GM18502 (cell line): ENCODE measurements at regions not wholly inside any gene's neighbourhood (a gene's known extent, or its start where the extent isn't known, plus 50 kb on each side); places are given as distances from the start of the nearest gene placed in this dataset.

Source experiments
- ATAC-seq: cut with Tn5 transposase; IDR thresholded peaks from one replicate; pipeline ENCODE4 v1.9.1; 2021; ENCODE audit warnings: mild to moderate bottlenecking; ENCODE audit not compliant: unreplicated experiment, poor library complexity

- no peak for ATAC-seq
These were observed 509.9 kb upstream of the ZNF608 start for GRCh38 chr5:125256296-125256695.

DNA sequence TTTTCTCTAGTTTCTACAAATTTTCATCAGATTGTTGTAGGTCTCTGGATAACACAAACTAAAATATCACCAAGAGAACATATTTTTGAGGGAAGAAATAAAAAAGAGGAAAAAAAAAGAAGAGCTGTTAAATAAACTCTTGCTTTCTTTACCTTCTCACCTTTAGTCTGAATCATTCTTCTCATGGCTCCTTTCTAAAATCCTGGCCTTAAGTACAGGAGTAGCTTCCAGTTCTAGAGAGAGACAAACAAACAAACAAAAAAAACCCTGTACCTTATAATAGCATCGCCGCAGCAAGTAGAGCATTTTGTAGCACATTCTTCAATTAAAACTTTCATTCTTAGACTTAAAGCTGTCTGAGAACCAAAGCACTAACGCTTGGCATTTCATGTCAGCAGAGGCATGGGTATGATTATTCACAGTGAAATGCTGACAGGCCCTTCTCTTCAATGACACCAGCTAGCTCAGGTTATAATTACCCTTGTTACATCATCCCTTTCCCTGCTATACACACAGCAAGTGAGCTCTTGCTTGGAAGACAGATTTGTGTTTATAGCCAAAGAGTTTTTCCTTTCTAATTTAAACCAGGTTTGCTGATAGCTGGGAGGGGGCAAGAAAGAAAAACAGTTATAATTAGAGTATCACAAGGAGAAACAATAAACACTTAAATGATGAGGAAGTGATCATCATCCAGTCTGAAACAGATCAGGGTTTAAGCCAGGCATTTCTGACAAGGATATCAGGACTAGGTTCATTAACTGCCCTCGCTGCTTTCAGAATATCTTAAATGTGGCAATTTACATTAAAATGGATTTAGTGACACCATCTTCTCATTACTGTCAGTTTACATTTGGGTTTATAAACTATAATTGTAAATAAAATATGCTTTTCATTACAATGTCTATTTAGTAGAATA is 510.9 kb upstream of the ZNF608 start:
- ATAC-seq: no peak

GRCh38 chr5:125257997-125258396 is 511.6 kb upstream of the ZNF608 start:
- peak; percentile 75 for ATAC-seq

GRCh38 chr5:125258615-125259014 is 512.2 kb upstream of the ZNF608 start:
- ATAC-seq: no peak

DNA sequence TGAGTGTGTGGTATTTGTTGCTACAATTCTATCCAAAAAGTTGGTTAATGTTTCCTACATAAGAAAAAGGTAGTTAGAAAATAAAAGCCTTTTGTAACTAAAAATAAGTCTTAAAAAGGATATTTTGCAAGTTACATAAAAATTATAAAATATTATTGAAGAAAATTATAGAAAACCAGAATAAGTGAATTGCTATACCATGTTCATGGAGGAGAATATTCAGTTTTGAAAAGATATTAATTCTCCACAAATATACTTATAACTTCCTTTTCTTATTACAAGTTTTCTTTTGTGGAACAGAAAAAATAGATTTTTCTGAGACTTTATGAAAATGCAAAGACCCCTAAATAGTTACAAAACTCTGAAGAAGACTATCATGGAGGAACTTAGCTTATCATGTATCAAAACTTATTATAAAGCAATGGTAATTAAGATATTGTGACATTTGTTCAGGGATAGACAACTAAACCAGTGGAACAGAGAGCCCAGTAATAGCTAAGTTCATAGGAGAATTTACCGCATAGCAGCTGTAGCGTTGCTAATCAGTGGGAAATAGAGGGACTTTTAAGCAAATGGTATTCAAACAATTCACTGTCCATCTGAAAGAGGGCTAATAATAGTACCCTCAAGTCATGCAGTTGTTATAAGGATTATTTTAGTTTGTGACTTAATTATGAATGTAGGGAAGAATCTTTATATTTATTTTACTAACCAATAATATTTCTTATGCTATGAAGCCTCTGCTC is 515.2 kb upstream of the ZNF608 start:
- no peak for ATAC-seq

GRCh38 chr5:125262782-125263181 is 516.3 kb upstream of the ZNF608 start:
- ATAC-seq: no peak

- no peak for ATAC-seq
These were observed 516.9 kb upstream of the ZNF608 start for GRCh38 chr5:125263356-125263755.

- ATAC-seq: no peak
These were observed 519.7 kb upstream of the ZNF608 start for GRCh38 chr5:125266106-125266505.

DNA sequence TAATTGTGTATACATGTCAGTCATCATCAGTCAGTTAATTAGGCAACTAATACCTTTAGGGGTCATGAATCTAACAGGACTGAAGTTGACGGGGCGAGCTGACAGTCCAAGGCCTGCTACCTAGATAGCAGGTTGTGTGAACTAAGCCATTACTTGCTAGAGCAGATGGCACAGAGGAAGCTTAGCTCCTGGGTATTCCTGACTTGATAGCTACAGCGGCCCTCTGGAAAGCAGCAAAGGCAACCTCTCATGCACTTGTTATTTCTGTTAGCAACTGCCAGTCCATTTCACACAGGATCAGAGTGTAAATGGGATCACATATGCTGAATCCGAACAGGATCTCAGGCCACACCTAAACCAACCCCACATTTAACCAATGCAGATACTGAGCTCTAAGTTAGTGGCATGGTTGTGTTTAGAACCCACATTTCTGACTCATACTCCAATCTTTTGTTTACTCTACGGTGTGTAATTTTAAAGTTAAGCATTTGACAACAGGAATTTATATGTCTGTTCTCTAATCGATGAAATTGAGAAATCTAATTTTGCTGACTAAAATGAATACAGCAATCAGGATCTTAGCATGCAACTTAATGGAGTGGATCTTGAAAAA is 521.3 kb upstream of the ZNF608 start:
- no peak for ATAC-seq

DNA sequence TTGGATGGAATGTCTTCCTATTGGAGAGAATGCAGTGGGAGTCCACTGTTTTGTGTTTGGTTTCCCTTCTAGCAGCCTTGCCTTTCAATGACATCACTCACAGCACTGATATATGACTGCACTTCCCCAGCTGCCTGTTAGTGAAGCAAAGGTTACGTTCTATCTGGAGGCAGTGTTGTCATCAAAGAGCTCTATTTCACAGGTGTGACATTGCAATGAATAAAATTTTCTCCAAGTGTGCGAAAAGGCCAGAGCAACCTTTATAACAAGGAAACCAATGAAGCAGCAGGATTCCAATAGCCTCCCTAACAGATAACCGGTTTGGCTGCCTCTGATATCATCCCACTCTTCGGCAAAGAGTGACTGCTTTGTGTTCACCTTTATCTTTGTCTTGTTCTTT is 523.5 kb upstream of the ZNF608 start:
- no peak for ATAC-seq

GRCh38 chr5:125272357-125272756 is 525.9 kb upstream of the ZNF608 start:
- no peak for ATAC-seq

DNA sequence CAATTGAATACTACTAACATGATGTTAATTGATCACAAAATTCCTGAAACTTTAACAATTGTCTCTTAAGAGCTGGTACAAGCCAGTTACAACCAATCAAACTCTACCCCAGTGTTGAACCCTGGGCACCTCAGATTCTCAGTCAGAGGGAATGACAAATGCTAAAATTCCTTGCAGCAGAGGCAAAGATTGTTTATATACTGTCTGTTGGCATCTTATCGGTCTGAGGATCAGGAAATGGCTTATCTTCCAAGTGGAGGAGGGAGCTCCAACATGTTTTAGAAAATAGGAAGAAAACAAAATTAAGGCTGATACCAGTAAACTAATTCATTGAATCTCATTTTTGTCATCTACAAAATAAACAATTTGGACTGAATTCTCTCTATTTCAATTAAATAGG is 527.8 kb upstream of the ZNF608 start:
- no peak for ATAC-seq

GRCh38 chr5:125274938-125275724 is 528.7 kb upstream of the ZNF608 start:
- ATAC-seq: no peak

- no peak for ATAC-seq
These were observed 529.3 kb upstream of the ZNF608 start for GRCh38 chr5:125275725-125276090.

DNA sequence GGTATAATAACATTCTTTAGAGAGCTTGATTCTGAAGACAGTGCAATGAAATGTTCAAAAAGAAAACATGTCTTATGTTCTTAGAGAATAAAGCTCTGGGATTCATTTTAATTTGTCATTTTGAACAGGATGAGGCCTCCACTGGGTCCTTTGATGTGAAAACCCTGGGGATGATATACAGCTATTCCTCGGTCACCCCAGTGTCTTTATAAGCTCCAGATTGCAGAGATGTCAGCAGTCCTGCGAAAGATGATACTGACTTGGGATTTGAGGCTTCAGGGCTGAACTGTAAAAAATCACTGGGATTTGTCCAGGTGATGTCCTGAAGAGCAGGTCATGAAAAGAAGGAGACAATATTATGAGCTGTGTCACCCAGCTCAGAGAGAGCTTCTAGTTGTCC is 529.7 kb upstream of the ZNF608 start:
- ATAC-seq: no peak

DNA sequence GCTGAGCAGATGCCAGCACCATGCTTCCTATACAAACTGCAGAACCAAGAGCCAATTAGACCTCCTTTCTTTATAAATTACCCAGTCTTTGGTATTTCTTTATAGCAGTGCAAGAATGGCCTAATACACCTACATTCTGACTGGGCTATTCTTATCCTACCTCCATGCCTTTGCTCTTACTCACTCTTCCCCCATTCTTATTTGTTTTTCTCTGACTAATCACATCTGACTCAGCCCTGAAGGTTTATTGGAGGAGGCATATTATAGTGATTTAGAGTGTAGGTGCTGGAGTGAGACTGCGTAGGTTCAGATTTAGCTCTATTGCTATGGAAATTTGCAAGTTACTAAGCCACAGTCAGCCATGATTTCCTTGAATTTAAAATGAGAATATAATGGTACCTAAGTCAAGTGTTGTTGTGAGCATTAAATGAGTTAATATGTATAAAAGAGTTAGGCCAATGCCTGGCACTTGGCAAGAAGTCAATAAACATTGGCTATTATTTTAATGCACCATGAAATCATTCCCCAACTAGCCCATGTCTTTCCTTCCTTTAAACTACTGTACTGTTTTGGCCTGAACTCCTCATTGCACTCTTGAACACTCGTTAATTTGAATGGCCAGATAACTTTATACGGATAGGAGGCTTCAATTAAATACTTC is 531.2 kb upstream of the ZNF608 start:
- ATAC-seq: no peak

GRCh38 chr5:125278711-125279110 is 532.3 kb upstream of the ZNF608 start:
- no peak for ATAC-seq

GRCh38 chr5:125281667-125282066 is 535.2 kb upstream of the ZNF608 start:
- no peak for ATAC-seq

GRCh38 chr5:125283372-125283771 is 536.9 kb upstream of the ZNF608 start:
- no peak for ATAC-seq

GRCh38 chr5:125286271-125286670 is 539.8 kb upstream of the ZNF608 start:
- ATAC-seq: no peak
